Body of pancreas (tissue), 4 donors: ENCODE measurements at regions not wholly inside any gene's neighbourhood (a gene's known extent, or its start where the extent isn't known, plus 50 kb on each side); places are given as distances from the start of the nearest gene placed in this dataset.

Experiments
- POLR2A ChIP-seq, 3 donors: fragments of 450-650 bp; IDR thresholded peaks; one replicate each; pipeline ENCODE4 v1.6.1; 2016; ENCODE audit warnings: antibody characterized with exemption in 3 of 3, mild to moderate bottlenecking in 2 of 3
- TF ChIP-seq, protein P1 (sequence below), 7 experiments: fragments of 450-650 bp in 4 of 7; fragments of 200-600 bp in 3 of 7; sonication (generic) in 3 of 7; IDR thresholded peaks; one replicate each; pipeline ENCODE4 v1.5.1; 2016 to 2019; ENCODE audit warnings: antibody characterized with exemption in 7 of 7

DNA sequence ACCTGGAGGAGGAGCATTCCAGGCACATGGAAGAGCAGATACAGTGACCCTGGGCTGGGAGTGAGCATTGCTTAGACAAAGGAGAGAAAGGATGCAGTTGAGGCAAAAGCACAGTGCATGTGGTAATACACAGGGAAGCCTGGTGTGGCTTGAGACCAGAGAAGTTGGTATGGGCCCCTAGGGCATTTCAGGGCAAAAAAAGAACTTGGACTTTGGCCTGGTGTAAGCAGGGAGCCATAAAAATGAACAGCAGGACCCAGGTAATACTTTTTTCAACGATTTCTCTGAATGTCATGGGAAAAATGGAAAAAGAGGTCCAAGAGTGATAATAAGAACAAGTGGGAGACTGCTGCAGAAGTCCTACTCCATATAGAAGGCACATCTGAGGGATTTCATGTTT lies 163.9 kb downstream of the ASCL4 start:
- TF ChIP-seq, protein P1, sequence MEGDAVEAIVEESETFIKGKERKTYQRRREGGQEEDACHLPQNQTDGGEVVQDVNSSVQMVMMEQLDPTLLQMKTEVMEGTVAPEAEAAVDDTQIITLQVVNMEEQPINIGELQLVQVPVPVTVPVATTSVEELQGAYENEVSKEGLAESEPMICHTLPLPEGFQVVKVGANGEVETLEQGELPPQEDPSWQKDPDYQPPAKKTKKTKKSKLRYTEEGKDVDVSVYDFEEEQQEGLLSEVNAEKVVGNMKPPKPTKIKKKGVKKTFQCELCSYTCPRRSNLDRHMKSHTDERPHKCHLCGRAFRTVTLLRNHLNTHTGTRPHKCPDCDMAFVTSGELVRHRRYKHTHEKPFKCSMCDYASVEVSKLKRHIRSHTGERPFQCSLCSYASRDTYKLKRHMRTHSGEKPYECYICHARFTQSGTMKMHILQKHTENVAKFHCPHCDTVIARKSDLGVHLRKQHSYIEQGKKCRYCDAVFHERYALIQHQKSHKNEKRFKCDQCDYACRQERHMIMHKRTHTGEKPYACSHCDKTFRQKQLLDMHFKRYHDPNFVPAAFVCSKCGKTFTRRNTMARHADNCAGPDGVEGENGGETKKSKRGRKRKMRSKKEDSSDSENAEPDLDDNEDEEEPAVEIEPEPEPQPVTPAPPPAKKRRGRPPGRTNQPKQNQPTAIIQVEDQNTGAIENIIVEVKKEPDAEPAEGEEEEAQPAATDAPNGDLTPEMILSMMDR (IDR thresholded peaks at IDR 0.05), result no peak
- TF ChIP-seq POLR2A (IDR thresholded peaks at IDR 0.05), result no peak
